HEK293T (cell line): ENCODE measurements at regions not wholly inside any gene's neighbourhood (a gene's known extent, or its start where the extent isn't known, plus 50 kb on each side); places are given as distances from the start of the nearest gene placed in this dataset.

Experiments
- BHLHE40 ChIP-seq: fragments of 450-650 bp; IDR thresholded peaks from 2 replicates; pipeline ENCODE4 v1.6.1; 2016; ENCODE audit warnings: mild to moderate bottlenecking, moderate library complexity, borderline replicate concordance
- ELF4 ChIP-seq: fragments of 450-650 bp; IDR thresholded peaks from 2 replicates; pipeline ENCODE4 v1.6.1; 2017; ENCODE audit warnings: antibody characterized with exemption
- HDGF ChIP-seq: fragments of 450-650 bp; IDR thresholded peaks from 2 replicates; pipeline ENCODE4 v1.6.1; 2017; ENCODE audit warnings: antibody characterized with exemption, borderline replicate concordance
- NFRKB ChIP-seq: fragments of 450-650 bp; IDR thresholded peaks from 2 replicates; pipeline ENCODE4 v1.6.1; 2016; ENCODE audit warnings: mild to moderate bottlenecking, moderate library complexity
- SP1 ChIP-seq: fragments of 450-650 bp; IDR thresholded peaks from 2 replicates; pipeline ENCODE4 v1.6.1; 2017
- SUZ12 ChIP-seq: fragments of 450-650 bp; IDR thresholded peaks from 2 replicates; pipeline ENCODE4 v1.6.1; 2016; ENCODE audit warnings: mild to moderate bottlenecking
- ZNF384 ChIP-seq: fragments of 450-650 bp; IDR thresholded peaks from 2 replicates; pipeline ENCODE4 v1.6.1; 2016

GRCh38 chr3:178097576-178097975 is 438.7 kb upstream of the KCNMB2 start:
- no peak for TF ChIP-seq BHLHE40
- no peak for TF ChIP-seq ELF4
- TF ChIP-seq NFRKB: no peak
- TF ChIP-seq SUZ12: no peak
- no peak for TF ChIP-seq HDGF
- TF ChIP-seq SP1: no peak
- TF ChIP-seq ZNF384: no peak
